SK-N-SH (cell line): ENCODE measurements at regions not wholly inside any gene's neighbourhood (a gene's known extent, or its start where the extent isn't known, plus 50 kb on each side); places are given as distances from the start of the nearest gene placed in this dataset.

Experiments
- CTCF ChIA-PET: fragments of 300-600, 350-600 bp; formaldehyde crosslinking; extraction: SDS; loops from one replicate; lab custom pipeline; 2021; lab: Yijun Ruan, JAX
- POLR2A ChIA-PET: fragments of 350-600 bp; sonication (Branson Sonifier 250); formaldehyde crosslinking; extraction: SDS; loops from one replicate; lab custom pipeline; 2020; ENCODE audit warnings: antibody characterized with exemption, inconsistent platforms; lab: Yijun Ruan, JAX
- DNase-seq: peaks from one replicate; pipeline ENCODE4 v3.0.0; 2012
- H2AFZ ChIP-seq: fragments of 200-600 bp; sonication (generic); 2 replicates; pipeline ENCODE4 v1.8.1; 2016; ENCODE audit warnings: antibody characterized with exemption, mild to moderate bottlenecking, low read depth
- H3F3A ChIP-seq: fragments of 200-600 bp; sonication (generic); replicated peaks from 2 replicates; pipeline ENCODE3; 2016; ENCODE audit warnings: antibody characterized with exemption, mild to moderate bottlenecking; ENCODE audit not compliant: insufficient read depth
- H3K27ac ChIP-seq, 2 experiments: fragments of 200-500 bp in 1 of 2; fragments of 200-600 bp in 1 of 2; sonication (Bioruptor generic) in 1 of 2; sonication (generic), shearing (Covaris generic) in 1 of 2; 2 replicates each; pipeline versions ENCODE4 v1.5.1 to v1.6.1; 2014 to 2016; ENCODE audit warnings: low read depth in 2 of 2, inconsistent platforms in 1 of 2, low read length in 1 of 2, mild to moderate bottlenecking in 1 of 2, mixed read lengths in 1 of 2
- H3K27me3 ChIP-seq: fragments of 200-600 bp; sonication (generic), shearing (Covaris generic); 2 replicates; pipeline ENCODE4 v1.6.1; 2016; ENCODE audit warnings: mixed run types; ENCODE audit not compliant: insufficient read depth
- H3K36me3 ChIP-seq, 2 experiments: fragments of 200-500 bp in 1 of 2; fragments of 200-600 bp in 1 of 2; sonication (Bioruptor generic) in 1 of 2; sonication (generic) in 1 of 2; replicated peaks in 1 of 2; 2 replicates each; pipeline versions ENCODE3 to v1.5.1; 2014 to 2016; ENCODE audit warnings: low read length in 1 of 2, mild to moderate bottlenecking in 1 of 2; ENCODE audit not compliant: insufficient read depth in 2 of 2, control insufficient read depth in 1 of 2
- H3K4me1 ChIP-seq, 2 experiments: fragments of 200-500 bp in 1 of 2; fragments of 200-600 bp in 1 of 2; sonication (Bioruptor generic) in 1 of 2; sonication (generic), shearing (Covaris generic) in 1 of 2; 2 replicates each; pipeline versions ENCODE4 v1.5.1 to v1.6.1; 2014 to 2016; ENCODE audit warnings: low read depth in 1 of 2, low read length in 1 of 2, mixed run types in 1 of 2; ENCODE audit not compliant: insufficient read depth in 2 of 2, control insufficient read depth in 1 of 2
- H3K4me2 ChIP-seq: fragments of 200-600 bp; sonication (generic), shearing (Covaris generic); 2 replicates; pipeline ENCODE4 v1.6.1; 2017; ENCODE audit warnings: mixed run types
- H3K4me3 ChIP-seq, 2 experiments: fragments of 200-500 bp in 1 of 2; fragments of 200-600 bp in 1 of 2; sonication (Bioruptor generic) in 1 of 2; sonication (generic), shearing (Covaris generic) in 1 of 2; 2 replicates each; pipeline versions ENCODE4 v1.5.1 to v1.8.1; 2014 to 2016; ENCODE audit warnings: low read depth in 2 of 2, inconsistent platforms in 1 of 2, low read length in 1 of 2, mild to moderate bottlenecking in 1 of 2, mixed read lengths in 1 of 2, moderate library complexity in 1 of 2
- H3K79me2 ChIP-seq: fragments of 200-600 bp; sonication (generic); 2 replicates; pipeline ENCODE4 v1.8.1; 2017; ENCODE audit warnings: mild to moderate bottlenecking; ENCODE audit not compliant: insufficient read depth
- H3K9ac ChIP-seq: fragments of 200-600 bp; sonication (generic); 2 replicates; pipeline ENCODE4 v1.6.1; 2017; ENCODE audit warnings: mixed run types
- H3K9me2 ChIP-seq: fragments of 200-600 bp; sonication (generic); 2 replicates; pipeline ENCODE4 v1.6.1; 2017; ENCODE audit warnings: mixed run types
- H3K9me3 ChIP-seq: fragments of 200-600 bp; sonication (generic); 2 replicates; pipeline ENCODE4 v1.6.1; 2017; ENCODE audit warnings: mixed run types, mild to moderate bottlenecking, moderate library complexity
- H4K20me1 ChIP-seq: fragments of 200-600 bp; sonication (generic); 2 replicates; pipeline ENCODE4 v1.6.1; 2017; ENCODE audit warnings: mild to moderate bottlenecking, mixed run types; ENCODE audit not compliant: insufficient read depth
- CHD2 ChIP-seq: fragments of 150-350 bp; IDR thresholded peaks from 2 replicates; pipeline ENCODE4 v1.6.1; 2018; ENCODE audit warnings: low read length; ENCODE audit not compliant: partially characterized antibody
- EP300 ChIP-seq, 2 experiments: IDR thresholded peaks; 2 replicates each; pipeline versions ENCODE4 v1.4.0 to v1.6.1; 2012; ENCODE audit warnings: borderline replicate concordance in 1 of 2, low read depth in 1 of 2, low read length in 1 of 2
- FOSL2 ChIP-seq: IDR thresholded peaks from 2 replicates; pipeline ENCODE4 v1.4.0; 2012; ENCODE audit warnings: low read depth, mild to moderate bottlenecking, moderate library complexity, borderline replicate concordance
- FOXM1 ChIP-seq: IDR thresholded peaks from 2 replicates; pipeline ENCODE4 v1.4.0; 2012; ENCODE audit warnings: low read depth, mild to moderate bottlenecking
- MEF2A ChIP-seq: IDR thresholded peaks from 2 replicates; pipeline ENCODE4 v1.4.0; 2012; ENCODE audit warnings: low read depth, borderline replicate concordance
- MXI1 ChIP-seq: IDR thresholded peaks from 2 replicates; pipeline ENCODE4 v1.6.1; 2012; ENCODE audit warnings: mild to moderate bottlenecking, low read depth, low read length, improper control_type of control experiment
- RAD21 ChIP-seq: IDR thresholded peaks from 2 replicates; pipeline ENCODE4 v1.6.1; 2012; ENCODE audit warnings: mild to moderate bottlenecking, low read length
- RCOR1 ChIP-seq: fragments of 150-350 bp; IDR thresholded peaks from 2 replicates; pipeline ENCODE4 v1.6.1; 2017; ENCODE audit warnings: antibody characterized with exemption, low read length
- RXRA ChIP-seq: IDR thresholded peaks from 2 replicates; pipeline ENCODE4 v1.4.0; 2012; ENCODE audit warnings: low read depth, mild to moderate bottlenecking, borderline replicate concordance
- SMC3 ChIP-seq: IDR thresholded peaks from 2 replicates; pipeline ENCODE4 v1.6.1; 2012; ENCODE audit warnings: low read depth, low read length, improper control_type of control experiment
- TAF1 ChIP-seq: IDR thresholded peaks from 2 replicates; pipeline ENCODE4 v1.6.1; 2012; ENCODE audit warnings: low read depth, mild to moderate bottlenecking, low read length, moderate library complexity, borderline replicate concordance
- TEAD4 ChIP-seq: IDR thresholded peaks from 2 replicates; pipeline ENCODE4 v1.4.0; 2012; ENCODE audit warnings: mild to moderate bottlenecking, borderline replicate concordance; ENCODE audit not compliant: insufficient read depth
- USF1 ChIP-seq: IDR thresholded peaks from 2 replicates; pipeline ENCODE4 v1.4.0; 2012; ENCODE audit warnings: low read depth, borderline replicate concordance
- USF2 ChIP-seq: fragments of 150-350 bp; IDR thresholded peaks from 2 replicates; pipeline ENCODE4 v1.6.1; 2017; ENCODE audit warnings: antibody characterized with exemption, low read length, low read depth, borderline replicate concordance
- ZBTB33 ChIP-seq: IDR thresholded peaks from 2 replicates; pipeline ENCODE4 v1.4.0; 2012; ENCODE audit warnings: low read depth, borderline replicate concordance
- WGBS: methylation state at CpG from one replicate; pipeline ENCODE4 v1.1.6; 2017; ENCODE audit warnings: low lambda C conversion rate; 5-methylcytosine and 5-hydroxymethylcytosine counted together

GRCh38 chr17:34842235-34842634 is 119.0 kb downstream of the CCT6B start:
- no peaks in the 10 kb centered on the region for H3K79me2 ChIP-seq
- ChIA-PET POLR2A (no interaction called here), CTCF (interaction anchor here (0.8 to 2.1 kb wide), 2 partner anchors 257 to 314 kb away, joined by 4 to 5 read pairs; no protein-coding TSS in a partner anchor)
- no peaks in the 10 kb centered on the region for H3F3A ChIP-seq
- WGBS: 64% methylated on average over 5 of the region's 5 CpGs
- DNase-seq: no peak
- no peaks in the 10 kb centered on the region for H3K9me3 ChIP-seq
- H3K4me2 ChIP-seq: no peak overlapping the region
- H4K20me1 ChIP-seq: no peaks in the 10 kb centered on the region
- no peaks in the 10 kb centered on the region for H3K9me2 ChIP-seq
- TF ChIP-seq FOSL2: no peak
- no peak for TF ChIP-seq CHD2
- no peak overlapping the region for H3K27ac ChIP-seq
- no peaks in the 10 kb centered on the region for H3K4me1 ChIP-seq
- no peak overlapping the region for H3K9ac ChIP-seq
- no peak overlapping the region for H2AFZ ChIP-seq
- no peaks in the 10 kb centered on the region for H3K36me3 ChIP-seq
- no peaks in the 10 kb centered on the region for H3K27me3 ChIP-seq
- H3K4me3 ChIP-seq: no peak overlapping the region

- ChIA-PET CTCF (interaction anchor here (0.8 to 2.1 kb wide), 2 partner anchors 256 to 313 kb away, joined by 4 to 5 read pairs; no protein-coding TSS in a partner anchor), POLR2A (no interaction called here)
- Histone ChIP-seq H3K9ac (no peak overlapping the region), H3K9me3 (no peaks in the 10 kb centered on the region), H3K4me3 (no peak overlapping the region), H3K9me2 (no peaks in the 10 kb centered on the region), H3K79me2 (no peaks in the 10 kb centered on the region), H3K4me1 (no peaks in the 10 kb centered on the region), H3K36me3 (no peaks in the 10 kb centered on the region), H2AFZ (no peak overlapping the region), H3K27ac (no peak overlapping the region), H3K27me3 (no peaks in the 10 kb centered on the region), H4K20me1 (no peaks in the 10 kb centered on the region), H3F3A (no peaks in the 10 kb centered on the region), H3K4me2 (no peak overlapping the region)
- TF ChIP-seq RAD21 (peak; percentile 28; the same call in 1 of the 2 replicates), MEF2A (no peak), FOXM1 (no peak)
- peak; percentile 26 for DNase-seq
- WGBS: 17% methylated on average over 1 of the region's 1 CpG
These were observed 119.8 kb downstream of the CCT6B start for GRCh38 chr17:34841467-34841866.

GRCh38 chr17:34840750-34841149 is 120.5 kb downstream of the CCT6B start:
- Histone ChIP-seq H3K9ac (no peak overlapping the region), H3K27ac (no peak overlapping the region), H3K27me3 (no peaks in the 10 kb centered on the region), H3K79me2 (no peaks in the 10 kb centered on the region), H3K4me2 (no peak overlapping the region), H3K4me3 (no peak overlapping the region), H4K20me1 (no peaks in the 10 kb centered on the region), H3K4me1 (no peaks in the 10 kb centered on the region), H3K9me2 (no peaks in the 10 kb centered on the region), H3K36me3 (no peaks in the 10 kb centered on the region)
- WGBS: 49% methylated on average over 4 of the region's 4 CpGs
- no peak for DNase-seq
- CTCF ChIA-PET: interaction anchor here (2.1 kb wide), 1 partner anchor 255 kb away, joined by 5 read pairs; no protein-coding TSS in a partner anchor
- TF ChIP-seq SMC3 (no peak), ZBTB33 (no peak), USF1 (no peak), RXRA (no peak), FOSL2 (no peak), FOXM1 (no peak), EP300 (IDR thresholded peaks at IDR 0.05; ENCODE audit: borderline replicate concordance in 1 of 2, low read depth in 1 of 2, low read length in 1 of 2) (no peak), TEAD4 (no peak), MXI1 (no peak), RCOR1 (no peak), TAF1 (no peak), USF2 (no peak)
- TF ChIP-seq, all 33 proteins: peak for 0
- Histone ChIP-seq H2AFZ (no peak overlapping the region), H3K9me3 (no peaks in the 10 kb centered on the region), H3F3A (no peaks in the 10 kb centered on the region)
- POLR2A ChIA-PET: no interaction called here
